ENCODE measurements at regions not wholly inside any gene's neighbourhood (a gene's known extent, or its start where the extent isn't known, plus 50 kb on each side); places are given as distances from the start of the nearest gene placed in this dataset.

- no peak for TF ChIP-seq CTCF (IDR thresholded peaks at IDR 0.05; ENCODE audit: low read depth, low read length)
- no peak for DNase-seq
These were observed 1723.6 kb downstream of the TP53TG3F start for GRCh38 chr16:35182943-35183550.

GRCh38 chr16:35184356-35184870 is 1725.0 kb downstream of the TP53TG3F start:
- Histone ChIP-seq H3K27ac (no peak overlapping the region), H3K36me3 (no peaks in the 10 kb centered on the region), H3K4me3 (ENCODE audit: low read depth, low read length) (no peak overlapping the region), H3K9me3 (ENCODE audit: severe bottlenecking) (no peaks in the 10 kb centered on the region), H3K27me3 (ENCODE audit: insufficient read depth, low read depth, severe bottlenecking) (peaks cover 4% of the 10 kb centered on the region)
- DNase-seq = no peak
- no peak for TF ChIP-seq CTCF (IDR thresholded peaks at IDR 0.05; ENCODE audit: low read depth, low read length)

More at GRCh38 chr16:35182943-35183550, 1723.6 kb downstream of the TP53TG3F start:
- Histone ChIP-seq H3K36me3 (no peaks in the 10 kb centered on the region), H3K9me3 (ENCODE audit: severe bottlenecking) (no peaks in the 10 kb centered on the region), H3K4me3 (ENCODE audit: low read depth, low read length) (no peak overlapping the region), H3K27ac (no peak overlapping the region), H3K27me3 (ENCODE audit: insufficient read depth, low read depth, severe bottlenecking) (peaks cover 6% of the 10 kb centered on the region)

GRCh38 chr16:35185366-35186044 is 1726.1 kb downstream of the TP53TG3F start:
- no peaks in the 10 kb centered on the region for H3K36me3 ChIP-seq
- peaks cover under 1% of the 10 kb centered on the region for H3K27me3 ChIP-seq (ENCODE audit: insufficient read depth, low read depth, severe bottlenecking)
- no peak overlapping the region for H3K4me3 ChIP-seq (ENCODE audit: low read depth, low read length)
- no peak for DNase-seq
- no peak for TF ChIP-seq CTCF (IDR thresholded peaks at IDR 0.05; ENCODE audit: low read depth, low read length)
- H3K9me3 ChIP-seq (ENCODE audit: severe bottlenecking) = no peaks in the 10 kb centered on the region
- H3K27ac ChIP-seq = no peak overlapping the region

GRCh38 chr16:35186045-35186759 is 1726.8 kb downstream of the TP53TG3F start:
- no peak overlapping the region for H3K4me3 ChIP-seq (ENCODE audit: low read depth, low read length)
- no peak for TF ChIP-seq CTCF (IDR thresholded peaks at IDR 0.05; ENCODE audit: low read depth, low read length)
- no peak overlapping the region for H3K27ac ChIP-seq
- no peak for DNase-seq
- H3K36me3 ChIP-seq = no peaks in the 10 kb centered on the region
- H3K9me3 ChIP-seq (ENCODE audit: severe bottlenecking) = no peaks in the 10 kb centered on the region
- peaks cover 4% of the 10 kb centered on the region for H3K27me3 ChIP-seq (ENCODE audit: insufficient read depth, low read depth, severe bottlenecking)

GRCh38 chr16:35187665-35188225 is 1728.3 kb downstream of the TP53TG3F start:
- no peak for DNase-seq
- peaks cover 4% of the 10 kb centered on the region for H3K27me3 ChIP-seq (ENCODE audit: insufficient read depth, low read depth, severe bottlenecking)
- H3K36me3 ChIP-seq = no peaks in the 10 kb centered on the region
- H3K4me3 ChIP-seq (ENCODE audit: low read depth, low read length) = no peak overlapping the region
- H3K9me3 ChIP-seq (ENCODE audit: severe bottlenecking) = no peaks in the 10 kb centered on the region
- no peak overlapping the region for H3K27ac ChIP-seq
- no peak for TF ChIP-seq CTCF (IDR thresholded peaks at IDR 0.05; ENCODE audit: low read depth, low read length)

All from WERI-Rb-1 (cell line).